T-helper 2 cell (primary cell): ENCODE measurements at regions not wholly inside any gene's neighbourhood (a gene's known extent, or its start where the extent isn't known, plus 50 kb on each side); places are given as distances from the start of the nearest gene placed in this dataset.
"Not testable (repeated sequence)": the region's sequence is repeated elsewhere in the genome, so short reads cannot be mapped to it uniquely, and the experiment has no call there.

ENCODE experiments used
- DNase-seq, 5 experiments: peaks; one replicate each; pipeline versions ENCODE4 v3.0.0 to v3.0.0-alpha.2; 2012 to 2022

DNA sequence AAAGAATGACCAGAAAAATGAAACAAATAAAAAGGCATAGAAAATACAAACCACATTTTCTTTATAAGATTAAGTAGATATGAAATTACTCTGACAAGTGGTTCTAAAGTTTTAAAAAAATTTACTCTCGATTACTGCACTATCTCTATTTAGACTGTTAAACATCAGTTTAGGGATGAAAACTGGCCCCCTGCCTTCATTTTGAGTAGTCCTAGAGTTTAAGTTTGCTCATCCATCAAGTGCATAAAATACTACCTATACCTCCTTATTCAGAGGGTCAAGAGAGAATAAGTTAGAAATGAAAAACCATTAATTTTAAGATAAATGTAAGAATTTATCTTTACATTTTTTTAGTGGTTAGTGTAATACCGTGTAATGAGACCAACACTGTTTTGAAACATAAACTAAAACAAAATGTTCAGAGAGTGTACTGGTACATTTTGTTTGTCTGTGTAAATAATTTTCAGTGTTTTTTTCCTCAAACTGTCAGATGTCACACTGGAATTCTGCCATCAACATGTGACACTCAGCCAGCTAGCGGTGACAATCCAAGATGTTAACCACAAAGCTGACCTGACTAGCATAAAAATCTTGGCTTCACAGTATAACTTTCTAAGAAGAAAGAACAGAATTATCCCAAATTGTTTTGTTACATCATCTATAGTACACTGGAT is 184.8 kb upstream of the PCDH20 start:
- DNase-seq, result no peak

- DNase-seq, result no peak
Measured at GRCh38 chr13:61592489-61592888, 176.8 kb upstream of the PCDH20 start.

DNA sequence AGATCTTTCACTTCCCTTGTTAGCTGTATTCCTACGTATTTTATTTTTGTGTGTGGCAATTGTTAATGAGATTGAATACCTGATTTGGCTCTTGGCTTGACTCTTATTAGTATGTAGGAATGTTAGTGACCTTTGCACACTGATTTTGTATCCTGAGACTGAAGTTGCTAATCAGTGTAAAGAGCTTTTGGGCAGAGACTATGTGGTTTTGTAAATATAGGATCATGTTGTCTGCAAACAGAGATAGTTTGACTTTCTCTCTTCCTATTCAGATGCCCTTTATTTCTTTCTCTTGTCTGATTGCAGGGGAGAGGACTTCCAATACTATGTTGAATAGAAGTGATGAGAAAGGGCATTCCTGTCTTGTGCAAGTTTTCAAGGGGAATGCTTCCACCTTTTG is 160.3 kb upstream of the PCDH20 start:
- no peak for DNase-seq

- no peak for DNase-seq
Measured at GRCh38 chr13:61563645-61564044, 148.0 kb upstream of the PCDH20 start.

- DNase-seq, result no peak
Measured at GRCh38 chr13:61546911-61547310, 131.3 kb upstream of the PCDH20 start.

- DNase-seq, result no peak
Measured at GRCh38 chr13:61546413-61546812, 130.8 kb upstream of the PCDH20 start.

DNA sequence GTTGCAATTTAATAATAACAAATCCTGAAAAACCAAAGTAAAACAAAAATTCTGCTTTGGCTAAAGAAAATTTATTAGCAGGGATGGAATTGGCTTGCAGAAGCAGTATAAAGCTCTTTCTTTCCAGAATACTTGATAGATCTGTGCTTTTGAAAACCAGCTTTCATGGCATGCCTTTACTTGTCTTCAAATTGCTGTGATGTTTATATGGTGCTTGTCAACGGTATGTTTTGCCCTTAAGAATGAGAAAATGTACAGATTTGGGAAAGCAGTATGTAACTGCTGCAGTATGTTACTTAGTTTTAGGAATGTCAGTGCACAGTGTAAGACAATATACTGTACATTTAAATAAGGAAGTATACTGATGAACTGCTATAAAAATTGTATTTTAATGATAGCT is 120.8 kb upstream of the PCDH20 start:
- no peak for DNase-seq

GRCh38 chr13:61531383-61532065 is 115.9 kb upstream of the PCDH20 start:
- DNase-seq, result no peak

GRCh38 chr13:61519214-61519613 is 103.6 kb upstream of the PCDH20 start:
- not testable (repeated sequence) for DNase-seq

DNA sequence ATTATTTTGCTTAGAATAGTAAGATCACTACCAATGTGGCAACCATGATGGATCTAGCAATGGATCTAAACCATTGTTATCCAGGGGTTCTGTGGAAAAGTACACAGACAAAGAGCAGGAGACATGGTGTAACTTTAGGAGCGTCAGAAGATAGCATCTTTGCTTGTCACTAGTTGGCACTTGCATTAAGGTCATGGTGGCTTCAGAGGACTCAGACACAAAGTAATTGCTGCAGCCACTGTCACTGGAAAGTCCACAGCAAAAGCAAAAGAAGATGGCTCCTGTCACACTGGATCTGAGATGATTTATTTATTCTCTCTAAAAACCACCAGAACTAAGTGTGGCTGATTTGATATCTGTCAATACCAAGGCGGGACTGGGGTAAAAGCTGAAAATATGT is 93.3 kb upstream of the PCDH20 start:
- no peak for DNase-seq

- no peak for DNase-seq
Measured at GRCh38 chr13:61500176-61500575, 84.5 kb upstream of the PCDH20 start.

GRCh38 chr13:61495648-61496047 is 80.0 kb upstream of the PCDH20 start:
- DNase-seq, result no peak

DNA sequence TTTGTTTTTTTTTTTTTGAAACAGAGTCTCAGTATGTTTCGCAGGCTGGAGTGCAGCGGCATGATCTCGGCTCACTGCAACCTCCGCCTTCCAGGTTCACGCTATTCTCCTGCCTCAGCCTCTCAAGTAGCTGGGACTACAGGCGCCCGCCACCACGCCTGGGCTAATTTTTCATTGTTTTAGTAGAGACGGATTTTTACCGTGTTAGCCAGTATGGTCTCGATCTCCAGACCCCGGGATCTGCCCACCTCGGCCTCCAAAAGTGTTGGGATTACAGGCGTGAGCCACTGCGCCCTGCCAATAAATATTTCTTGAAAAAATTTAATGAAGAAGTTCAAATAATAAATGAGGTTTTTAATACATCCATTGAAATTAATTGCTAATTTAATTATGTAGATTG is 77.9 kb upstream of the PCDH20 start:
- not testable (repeated sequence) for DNase-seq

DNA sequence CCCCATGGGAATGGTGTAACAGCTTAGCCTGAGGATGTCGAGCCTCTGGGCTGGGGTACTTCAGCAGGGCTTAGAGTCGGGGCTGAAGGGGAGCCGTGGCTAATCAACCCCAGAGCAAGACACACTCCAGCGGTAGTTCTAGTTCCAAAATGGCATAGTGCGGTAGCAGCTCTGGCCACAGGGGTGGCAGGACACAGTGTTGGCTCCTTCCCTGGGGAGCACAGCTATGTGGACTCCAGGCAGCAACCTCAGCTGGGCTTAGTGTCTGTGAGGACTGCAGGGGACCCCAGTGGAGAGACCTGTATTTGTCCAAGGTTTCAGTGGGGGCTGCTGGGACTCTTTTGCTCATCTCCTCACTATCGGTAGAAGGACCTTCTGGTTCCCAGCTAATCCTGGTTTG is 70.8 kb upstream of the PCDH20 start:
- DNase-seq, result no peak

- DNase-seq, result no peak
Measured at GRCh38 chr13:61485128-61485765, 69.6 kb upstream of the PCDH20 start.

DNA sequence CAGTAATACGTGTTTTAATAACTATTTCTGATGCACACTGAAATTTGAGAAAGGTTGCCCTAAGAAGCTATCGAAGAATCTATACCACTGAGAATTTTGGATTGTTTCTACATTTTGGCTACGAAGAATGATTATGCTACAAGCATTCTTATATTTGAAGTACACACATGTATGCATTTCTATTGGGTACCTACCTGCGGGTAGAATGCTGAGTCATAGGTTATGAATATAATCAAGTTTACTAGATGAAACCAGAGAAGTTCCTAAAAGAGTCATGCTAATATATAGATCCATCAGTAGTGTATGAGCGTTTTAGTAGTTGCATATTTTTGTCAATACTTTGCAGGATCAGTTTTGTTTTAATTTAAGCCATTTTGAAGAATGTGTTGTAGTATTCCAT is 62.0 kb upstream of the PCDH20 start:
- DNase-seq, result no peak

DNA sequence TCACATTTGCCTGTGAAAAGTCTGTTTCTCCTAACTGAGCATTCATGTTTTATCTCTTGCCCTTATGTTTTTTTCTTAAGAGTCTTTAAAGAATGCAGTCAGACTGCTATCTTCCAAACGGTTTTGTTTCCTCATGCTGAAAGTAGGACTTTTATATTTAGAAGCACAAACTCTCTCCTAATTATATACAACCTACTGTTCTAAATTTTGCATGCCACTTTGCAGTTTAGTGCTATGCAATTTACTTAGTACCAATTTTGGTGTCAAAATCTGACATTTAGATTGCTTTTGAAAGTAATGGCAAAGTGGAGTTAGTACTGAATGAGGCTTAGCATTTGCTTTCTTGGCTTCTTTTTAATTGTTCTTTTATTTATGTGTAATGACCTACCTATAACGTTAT is 55.1 kb upstream of the PCDH20 start:
- no peak for DNase-seq

DNA sequence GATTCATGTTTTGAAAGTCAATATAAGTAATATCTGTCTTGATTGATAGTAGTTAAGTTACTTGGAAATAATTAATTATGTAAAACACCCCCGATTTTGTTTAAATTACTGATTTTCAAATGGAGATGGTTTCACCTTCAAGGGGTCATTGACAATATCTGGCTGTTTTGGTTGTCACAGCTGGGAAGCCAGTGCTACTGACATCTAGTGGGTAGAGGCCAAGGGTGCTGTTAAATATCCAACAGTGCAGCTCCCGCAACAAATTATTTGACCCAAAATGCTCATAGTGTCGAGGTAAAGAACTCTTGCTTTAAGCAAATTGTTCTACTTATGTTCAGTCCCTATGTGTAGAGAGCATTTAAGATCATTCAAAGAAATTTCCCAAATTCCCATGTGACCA is 50.6 kb upstream of the PCDH20 start:
- no peak for DNase-seq
